ENCODE measurements at regions not wholly inside any gene's neighbourhood (a gene's known extent, or its start where the extent isn't known, plus 50 kb on each side); places are given as distances from the start of the nearest gene placed in this dataset.
"Not testable (repeated sequence)": the region's sequence is repeated elsewhere in the genome, so short reads cannot be mapped to it uniquely, and the experiment has no call there.

- in situ Hi-C loops (cut with MboI; ENCODE audit: low sequenced_read_pairs in 4 of 4) (no loop called here), intact Hi-C loops (cut with DNase I; ENCODE audit: low total_unique reads) (no loop called here)
- DNase-seq (no peak), ATAC-seq (no peak)
- peaks cover 0 to 9% (median 7%) of the 10 kb centered on the region in 3 donors for H3K27me3 ChIP-seq
- H3K4me1 ChIP-seq, result no peaks in the 10 kb centered on the region
- no peak overlapping the region for H3K4me3 ChIP-seq
- H3K9me3 ChIP-seq, result no peaks in the 10 kb centered on the region
- H3K27ac ChIP-seq, result no peak overlapping the region
- TF ChIP-seq, protein P1, sequence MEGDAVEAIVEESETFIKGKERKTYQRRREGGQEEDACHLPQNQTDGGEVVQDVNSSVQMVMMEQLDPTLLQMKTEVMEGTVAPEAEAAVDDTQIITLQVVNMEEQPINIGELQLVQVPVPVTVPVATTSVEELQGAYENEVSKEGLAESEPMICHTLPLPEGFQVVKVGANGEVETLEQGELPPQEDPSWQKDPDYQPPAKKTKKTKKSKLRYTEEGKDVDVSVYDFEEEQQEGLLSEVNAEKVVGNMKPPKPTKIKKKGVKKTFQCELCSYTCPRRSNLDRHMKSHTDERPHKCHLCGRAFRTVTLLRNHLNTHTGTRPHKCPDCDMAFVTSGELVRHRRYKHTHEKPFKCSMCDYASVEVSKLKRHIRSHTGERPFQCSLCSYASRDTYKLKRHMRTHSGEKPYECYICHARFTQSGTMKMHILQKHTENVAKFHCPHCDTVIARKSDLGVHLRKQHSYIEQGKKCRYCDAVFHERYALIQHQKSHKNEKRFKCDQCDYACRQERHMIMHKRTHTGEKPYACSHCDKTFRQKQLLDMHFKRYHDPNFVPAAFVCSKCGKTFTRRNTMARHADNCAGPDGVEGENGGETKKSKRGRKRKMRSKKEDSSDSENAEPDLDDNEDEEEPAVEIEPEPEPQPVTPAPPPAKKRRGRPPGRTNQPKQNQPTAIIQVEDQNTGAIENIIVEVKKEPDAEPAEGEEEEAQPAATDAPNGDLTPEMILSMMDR (IDR thresholded peaks at IDR 0.05 in 4 of 5, conservative IDR thresholded peaks at IDR 0.05 in 1 of 5), result no peak
- TF ChIP-seq POLR2A (IDR thresholded peaks at IDR 0.05), result no peak
- no peaks in the 10 kb centered on the region for H3K36me3 ChIP-seq
Observed at GRCh38 chr1:10881046-10881445, 84.6 kb upstream of the CASZ1 start.

DNA sequence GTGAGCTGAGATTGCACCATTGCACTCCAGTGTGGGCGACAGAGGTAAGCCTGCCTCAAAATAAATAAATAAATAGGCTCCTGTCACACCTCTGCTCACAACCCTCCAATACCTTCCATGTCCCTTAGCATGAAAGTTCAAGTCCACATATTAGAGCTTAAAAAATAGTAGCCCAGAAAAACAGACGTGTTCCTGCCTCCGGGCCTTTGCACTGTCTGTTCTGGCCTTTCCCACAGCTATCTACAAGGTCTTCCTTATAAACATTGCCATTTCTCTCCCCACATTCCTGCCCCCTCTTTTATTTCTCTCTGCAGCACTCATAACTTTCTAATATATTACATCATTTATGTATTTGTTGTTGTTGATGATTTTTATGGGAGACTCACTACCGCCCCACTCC, 85.6 kb upstream of the CASZ1 start:
- DNase-seq, result no peak
- TF ChIP-seq POLR2A (IDR thresholded peaks at IDR 0.05), result no peak
- TF ChIP-seq, protein P1 (IDR thresholded peaks at IDR 0.05 in 4 of 5, conservative IDR thresholded peaks at IDR 0.05 in 1 of 5), result no peak
- Histone ChIP-seq H3K27me3 (peaks cover 3 to 17% (median 12%) of the 10 kb centered on the region in 3 donors), H3K36me3 (no peaks in the 10 kb centered on the region), H3K9me3 (no peaks in the 10 kb centered on the region), H3K4me1 (no peaks in the 10 kb centered on the region), H3K27ac (no peak overlapping the region), H3K4me3 (no peak overlapping the region)
- intact Hi-C loops (cut with DNase I; ENCODE audit: low total_unique reads) (no loop called here), in situ Hi-C loops (cut with MboI; ENCODE audit: low sequenced_read_pairs in 4 of 4) (no loop called here)
- ATAC-seq, result no peak

DNA sequence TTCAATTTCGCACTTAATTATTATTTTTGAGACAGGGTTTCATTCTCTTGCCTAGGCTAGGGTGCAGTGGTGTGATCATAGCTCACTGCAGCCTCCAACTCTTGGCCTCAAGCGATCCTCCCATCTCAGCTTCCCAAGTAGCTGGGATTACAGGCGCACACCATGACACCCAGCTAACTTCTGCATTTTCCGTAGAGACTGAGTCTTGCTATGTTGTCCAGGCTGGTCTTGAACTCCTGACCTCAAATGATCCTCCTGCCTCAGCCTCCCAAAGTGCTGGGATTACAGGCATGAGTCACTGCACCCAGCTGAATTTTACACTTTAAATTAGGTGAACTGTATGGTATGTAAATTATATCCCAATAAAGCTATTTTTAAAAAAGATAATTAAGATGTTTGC, 90.6 kb upstream of the CASZ1 start:
- H3K27me3 ChIP-seq, result peaks cover 34 to 46% (median 45%) of the 10 kb centered on the region in 3 donors
- H3K36me3 ChIP-seq; ATAC-seq; H3K9me3 ChIP-seq; DNase-seq; H3K4me1 ChIP-seq; H3K4me3 ChIP-seq; H3K27ac ChIP-seq; in situ Hi-C loops (cut with MboI; ENCODE audit: low sequenced_read_pairs in 4 of 4); intact Hi-C loops (cut with DNase I; ENCODE audit: low total_unique reads): not testable (repeated sequence)

GRCh38 chr1:10888291-10888690, 91.8 kb upstream of the CASZ1 start:
- Histone ChIP-seq H3K4me3 (no peak overlapping the region), H3K9me3 (no peaks in the 10 kb centered on the region), H3K36me3 (no peaks in the 10 kb centered on the region), H3K27me3 (peaks cover 34 to 46% (median 45%) of the 10 kb centered on the region in 3 donors), H3K27ac (no peak overlapping the region), H3K4me1 (no peaks in the 10 kb centered on the region)
- intact Hi-C loops (cut with DNase I; ENCODE audit: low total_unique reads) (no loop called here), in situ Hi-C loops (cut with MboI; ENCODE audit: low sequenced_read_pairs in 4 of 4) (no loop called here)
- DNase-seq (no peak), ATAC-seq (no peak)
- TF ChIP-seq, protein P1 (IDR thresholded peaks at IDR 0.05 in 4 of 5, conservative IDR thresholded peaks at IDR 0.05 in 1 of 5), result no peak
- no peak for TF ChIP-seq POLR2A (IDR thresholded peaks at IDR 0.05)

GRCh38 chr1:10888791-10889649, 92.6 kb upstream of the CASZ1 start:
- Histone ChIP-seq H3K4me1 (no peaks in the 10 kb centered on the region), H3K27me3 (peaks cover 34 to 50% (median 50%) of the 10 kb centered on the region in 3 donors), H3K27ac (no peak overlapping the region), H3K4me3 (no peak overlapping the region), H3K9me3 (no peaks in the 10 kb centered on the region), H3K36me3 (no peaks in the 10 kb centered on the region)
- intact Hi-C loops (cut with DNase I; ENCODE audit: low total_unique reads) (no loop called here), in situ Hi-C loops (cut with MboI; ENCODE audit: low sequenced_read_pairs in 4 of 4) (no loop called here)
- ATAC-seq (no peak), DNase-seq (no peak)
- TF ChIP-seq, protein P1 (IDR thresholded peaks at IDR 0.05 in 4 of 5, conservative IDR thresholded peaks at IDR 0.05 in 1 of 5), result no peak
- TF ChIP-seq POLR2A (IDR thresholded peaks at IDR 0.05), result no peak

All from gastrocnemius medialis (tissue), 4 donors.